A549 (cell line): ENCODE measurements at regions not wholly inside any gene's neighbourhood (a gene's known extent, or its start where the extent isn't known, plus 50 kb on each side); places are given as distances from the start of the nearest gene placed in this dataset.

Experiments
- ATAC-seq, 2 experiments: fragments of 200-7000 bp in 1 of 2; fragments of >200 bp in 1 of 2; cut with Nextera tagmentation in 1 of 2; cut with Tn5 transposase in 1 of 2; 3 replicates each; pipeline versions ENCODE4 v1.8.0 to v1.9.1; 2018 to 2020; ENCODE audit warnings: mild to moderate bottlenecking in 1 of 2, moderate library complexity in 1 of 2
- CTCF ChIA-PET: fragments of 300-600 bp; sonication (Branson Sonifier 250); formaldehyde crosslinking; extraction: SDS; loops from one replicate; lab custom pipeline; 2021; ENCODE audit warnings: antibody characterized with exemption, inconsistent platforms; lab: Yijun Ruan, JAX
- POLR2A ChIA-PET: fragments of 350-600 bp; formaldehyde crosslinking; extraction: SDS; loops from one replicate; lab custom pipeline; 2021; ENCODE audit warnings: antibody characterized with exemption, inconsistent platforms; lab: Yijun Ruan, JAX
- DNase-seq, 2 experiments: peaks; one replicate each; pipeline versions ENCODE4 v3.0.0 to v3.0.0-alpha.2; 2011 to 2016; ENCODE audit warnings: low read depth in 1 of 2, low spot score in 1 of 2
- FAIRE-seq: peaks from 2 replicates; lab custom pipeline; 2011; peaks lifted over from hg19 to GRCh38; lab: Jason Lieb, UNC
- H3K27ac ChIP-seq, 2 experiments: fragments of >200 bp; sonication (Bioruptor Twin); formaldehyde crosslinking; 3 replicates each; pipeline ENCODE4 v1.5.1; 2016 to 2017
- H3K4me1 ChIP-seq: fragments of >200 bp; sonication (Bioruptor Twin); formaldehyde crosslinking; 3 replicates; pipeline ENCODE4 v1.6.1; 2016
- H3K4me2 ChIP-seq: fragments of >200 bp; sonication (Bioruptor Twin); formaldehyde crosslinking; 3 replicates; pipeline ENCODE4 v1.6.1; 2016
- H3K4me3 ChIP-seq: fragments of >200 bp; sonication (Bioruptor Twin); formaldehyde crosslinking; 3 replicates; pipeline ENCODE4 v1.5.1; 2016
- H3K9me3 ChIP-seq: fragments of >200 bp; sonication (Bioruptor Twin); formaldehyde crosslinking; 3 replicates; pipeline ENCODE4 v1.6.1; 2016
- CBX2 ChIP-seq: fragments of 200-600 bp; sonication (generic); IDR thresholded peaks from 2 replicates; pipeline ENCODE4 v1.6.1; 2016; ENCODE audit warnings: low read depth, mild to moderate bottlenecking, borderline replicate concordance
- CEBPB ChIP-seq, 2 experiments: fragments of >200 bp in 1 of 2; sonication (Bioruptor Twin) in 1 of 2; formaldehyde crosslinking in 1 of 2; IDR thresholded peaks; 2 replicates each; pipeline ENCODE4 v1.6.1; 2012 to 2016
- CHD2 ChIP-seq: fragments of 150-350 bp; IDR thresholded peaks from 2 replicates; pipeline ENCODE4 v1.6.1; 2014; ENCODE audit warnings: low read length; ENCODE audit not compliant: partially characterized antibody
- ELK1 ChIP-seq: fragments of 150-350 bp; IDR thresholded peaks from 2 replicates; pipeline ENCODE4 v1.6.1; 2014; ENCODE audit warnings: low read depth, mild to moderate bottlenecking, low read length
- EP300 ChIP-seq, 2 experiments: fragments of >200 bp; sonication (Bioruptor Twin); formaldehyde crosslinking; IDR thresholded peaks; 2 replicates in 1 of 2; 3 replicates in 1 of 2; pipeline ENCODE4 v1.6.1; 2016 to 2017
- FOSL2 ChIP-seq, 2 experiments: fragments of 450-650 bp in 1 of 2; fragments of >200 bp in 1 of 2; sonication (Bioruptor Twin) in 1 of 2; formaldehyde crosslinking; IDR thresholded peaks; 2 replicates each; pipeline versions ENCODE4 v1.5.0 to v1.6.1; 2016 to 2020; ENCODE audit warnings: mild to moderate bottlenecking in 1 of 2, moderate library complexity in 1 of 2
- FOXS1 ChIP-seq: fragments of 250-450 bp; sonication (Bioruptor Pico); IDR thresholded peaks from 2 replicates; pipeline ENCODE4 v1.5.0; 2020; ENCODE audit warnings: mild to moderate bottlenecking, moderate library complexity
- HEYL ChIP-seq: fragments of 250-450 bp; sonication (Bioruptor Pico); IDR thresholded peaks from 2 replicates; pipeline ENCODE4 v1.8.0; 2021; ENCODE audit warnings: mild to moderate bottlenecking, moderate library complexity
- HOXB13 ChIP-seq: fragments of 250-450 bp; sonication (Bioruptor Pico); IDR thresholded peaks from 2 replicates; pipeline ENCODE4 v1.5.0; 2020; ENCODE audit warnings: low read depth, mild to moderate bottlenecking, moderate library complexity
- JUN ChIP-seq, 2 experiments: fragments of >200 bp; sonication (Bioruptor Twin); formaldehyde crosslinking; IDR thresholded peaks; 2 replicates in 1 of 2; 3 replicates in 1 of 2; pipeline ENCODE4 v1.6.1; 2016 to 2017
- KDM5A ChIP-seq: fragments of 200-600 bp; sonication (generic); IDR thresholded peaks from 2 replicates; pipeline ENCODE4 v1.6.1; 2016; ENCODE audit warnings: antibody characterized with exemption, mild to moderate bottlenecking
- POLR2A ChIP-seq: IDR thresholded peaks from 2 replicates; pipeline ENCODE4 v1.6.1; 2012; ENCODE audit warnings: mild to moderate bottlenecking, low read length
- RARB ChIP-seq: fragments of 250-450 bp; sonication (Bioruptor Pico); IDR thresholded peaks from 2 replicates; pipeline ENCODE4 v1.8.0; 2021; ENCODE audit warnings: mild to moderate bottlenecking, moderate library complexity
- TFCP2L1 ChIP-seq: fragments of 250-450 bp; sonication (Bioruptor Pico); IDR thresholded peaks from 2 replicates; pipeline ENCODE4 v1.5.0; 2021; ENCODE audit warnings: mild to moderate bottlenecking
- USF2 ChIP-seq: fragments of 450-650 bp; IDR thresholded peaks from 2 replicates; pipeline ENCODE4 v1.6.1; 2014; ENCODE audit warnings: antibody characterized with exemption
- WGBS: methylation state at CpG from one replicate; pipeline ENCODE4 v1.1.6; 2017; ENCODE audit errors: missing lambda C conversion rate; 5-methylcytosine and 5-hydroxymethylcytosine counted together
- TF ChIP-seq, protein P1 (sequence below): fragments of >200 bp; sonication (Bioruptor Twin); formaldehyde crosslinking; IDR thresholded peaks from 2 replicates; pipeline ENCODE4 v1.6.1; 2016
- TF ChIP-seq, protein P2 (sequence below): IDR thresholded peaks from 2 replicates; pipeline ENCODE4 v1.6.1; 2012
- TF ChIP-seq, protein P3 (sequence below): IDR thresholded peaks from 2 replicates; pipeline ENCODE4 v1.6.1; 2012
- TF ChIP-seq, protein P4 (sequence below): fragments of >200 bp; sonication (Bioruptor Twin); formaldehyde crosslinking; IDR thresholded peaks from 3 replicates; pipeline ENCODE4 v1.5.1; 2016

DNA sequence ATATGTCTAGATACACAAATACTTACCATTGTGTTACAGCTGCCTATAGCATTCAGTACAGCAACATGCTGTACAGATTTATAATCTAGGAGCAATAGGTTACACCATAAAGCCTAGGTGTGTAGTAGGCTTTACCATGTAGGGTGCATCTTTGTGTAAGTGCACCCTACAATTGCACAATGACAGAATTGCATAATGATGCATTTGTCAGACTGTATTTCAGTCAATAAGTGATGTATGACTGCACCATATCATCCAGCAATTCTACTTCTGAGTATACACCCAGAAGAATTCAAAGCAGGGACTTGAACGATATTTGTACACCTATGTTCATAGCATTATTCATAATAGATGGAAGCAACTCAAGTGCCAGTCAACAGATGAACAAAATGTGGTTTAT, 100.4 kb upstream of the SLC44A1 start:
- no peak overlapping the region for H3K4me3 ChIP-seq
- H3K27ac ChIP-seq, result no peak overlapping the region
- ChIA-PET CTCF (interaction anchor here (0.6 to 1.4 kb wide), 2 partner anchors 16 to 21 kb away, joined by 3 to 5 read pairs; no protein-coding TSS in a partner anchor), POLR2A (no interaction called here)
- 44% methylated on average over 1 of the region's 1 CpG for WGBS
- TF ChIP-seq, protein P1, sequence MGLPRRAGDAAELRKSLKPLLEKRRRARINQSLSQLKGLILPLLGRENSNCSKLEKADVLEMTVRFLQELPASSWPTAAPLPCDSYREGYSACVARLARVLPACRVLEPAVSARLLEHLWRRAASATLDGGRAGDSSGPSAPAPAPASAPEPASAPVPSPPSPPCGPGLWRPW, result peak; percentile 46; the same call in 1 of the 2 replicates
- no peak for TF ChIP-seq HEYL (CRISPR knock-in tag)
- TF ChIP-seq CEBPB (IDR thresholded peaks at IDR 0.05), result peak; percentile 74 to 81
- no peaks in the 10 kb centered on the region; the same call in 2 of the 3 replicates for H3K4me1 ChIP-seq
- H3K9me3 ChIP-seq, result no peaks in the 10 kb centered on the region
- H3K4me2 ChIP-seq, result no peak overlapping the region
- DNase-seq, result no peak
- ATAC-seq, result no peak
- no peak for FAIRE-seq

GRCh38 chr9:105144841-105145240, 99.6 kb upstream of the SLC44A1 start:
- 49% methylated on average over 2 of the region's 2 CpGs for WGBS
- no peak for FAIRE-seq
- Histone ChIP-seq H3K27ac (no peak overlapping the region), H3K4me3 (no peak overlapping the region), H3K4me2 (no peak overlapping the region), H3K9me3 (no peaks in the 10 kb centered on the region), H3K4me1 (no peaks in the 10 kb centered on the region; the same call in 2 of the 3 replicates)
- no peak for ATAC-seq
- DNase-seq, result no peak
- POLR2A ChIA-PET, result no interaction called here
- TF ChIP-seq EP300 (IDR thresholded peaks at IDR 0.05) (no peak), HOXB13 (CRISPR knock-in tag) (no peak), FOXS1 (CRISPR knock-in tag) (no peak), JUN (IDR thresholded peaks at IDR 0.05) (no peak), CEBPB (IDR thresholded peaks at IDR 0.05) (no peak), FOSL2 (IDR thresholded peaks at IDR 0.05) (no peak), FOSL2 (CRISPR knock-in tag; IDR thresholded peaks at IDR 0.05) (no peak), USF2 (no peak), CBX2 (no peak), TFCP2L1 (CRISPR knock-in tag) (no peak), ELK1 (no peak), KDM5A (no peak), POLR2A (no peak), CHD2 (no peak), RARB (CRISPR knock-in tag) (no peak)
- TF ChIP-seq, protein P2, sequence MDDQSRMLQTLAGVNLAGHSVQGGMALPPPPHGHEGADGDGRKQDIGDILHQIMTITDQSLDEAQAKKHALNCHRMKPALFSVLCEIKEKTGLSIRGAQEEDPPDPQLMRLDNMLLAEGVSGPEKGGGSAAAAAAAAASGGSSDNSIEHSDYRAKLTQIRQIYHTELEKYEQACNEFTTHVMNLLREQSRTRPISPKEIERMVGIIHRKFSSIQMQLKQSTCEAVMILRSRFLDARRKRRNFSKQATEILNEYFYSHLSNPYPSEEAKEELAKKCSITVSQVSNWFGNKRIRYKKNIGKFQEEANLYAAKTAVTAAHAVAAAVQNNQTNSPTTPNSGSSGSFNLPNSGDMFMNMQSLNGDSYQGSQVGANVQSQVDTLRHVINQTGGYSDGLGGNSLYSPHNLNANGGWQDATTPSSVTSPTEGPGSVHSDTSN, result no peak
- TF ChIP-seq, protein P1, result no peak
- TF ChIP-seq, protein P3, sequence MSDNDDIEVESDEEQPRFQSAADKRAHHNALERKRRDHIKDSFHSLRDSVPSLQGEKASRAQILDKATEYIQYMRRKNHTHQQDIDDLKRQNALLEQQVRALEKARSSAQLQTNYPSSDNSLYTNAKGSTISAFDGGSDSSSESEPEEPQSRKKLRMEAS, result no peak
- TF ChIP-seq, protein P4, sequence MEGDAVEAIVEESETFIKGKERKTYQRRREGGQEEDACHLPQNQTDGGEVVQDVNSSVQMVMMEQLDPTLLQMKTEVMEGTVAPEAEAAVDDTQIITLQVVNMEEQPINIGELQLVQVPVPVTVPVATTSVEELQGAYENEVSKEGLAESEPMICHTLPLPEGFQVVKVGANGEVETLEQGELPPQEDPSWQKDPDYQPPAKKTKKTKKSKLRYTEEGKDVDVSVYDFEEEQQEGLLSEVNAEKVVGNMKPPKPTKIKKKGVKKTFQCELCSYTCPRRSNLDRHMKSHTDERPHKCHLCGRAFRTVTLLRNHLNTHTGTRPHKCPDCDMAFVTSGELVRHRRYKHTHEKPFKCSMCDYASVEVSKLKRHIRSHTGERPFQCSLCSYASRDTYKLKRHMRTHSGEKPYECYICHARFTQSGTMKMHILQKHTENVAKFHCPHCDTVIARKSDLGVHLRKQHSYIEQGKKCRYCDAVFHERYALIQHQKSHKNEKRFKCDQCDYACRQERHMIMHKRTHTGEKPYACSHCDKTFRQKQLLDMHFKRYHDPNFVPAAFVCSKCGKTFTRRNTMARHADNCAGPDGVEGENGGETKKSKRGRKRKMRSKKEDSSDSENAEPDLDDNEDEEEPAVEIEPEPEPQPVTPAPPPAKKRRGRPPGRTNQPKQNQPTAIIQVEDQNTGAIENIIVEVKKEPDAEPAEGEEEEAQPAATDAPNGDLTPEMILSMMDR, result no peak
- CTCF ChIA-PET, result interaction anchor here (0.6 to 1.4 kb wide), 2 partner anchors 15 to 22 kb away, joined by 3 to 5 read pairs; no protein-coding TSS in a partner anchor
